HG03060 (cell line): ENCODE measurements at regions not wholly inside any gene's neighbourhood (a gene's known extent, or its start where the extent isn't known, plus 50 kb on each side); places are given as distances from the start of the nearest gene placed in this dataset.

ENCODE experiments used
- ATAC-seq: cut with Tn5 transposase; IDR thresholded peaks from one replicate; pipeline ENCODE4 v1.9.1; 2021; ENCODE audit warnings: low read depth, moderate number of reproducible peaks; ENCODE audit not compliant: unreplicated experiment

DNA sequence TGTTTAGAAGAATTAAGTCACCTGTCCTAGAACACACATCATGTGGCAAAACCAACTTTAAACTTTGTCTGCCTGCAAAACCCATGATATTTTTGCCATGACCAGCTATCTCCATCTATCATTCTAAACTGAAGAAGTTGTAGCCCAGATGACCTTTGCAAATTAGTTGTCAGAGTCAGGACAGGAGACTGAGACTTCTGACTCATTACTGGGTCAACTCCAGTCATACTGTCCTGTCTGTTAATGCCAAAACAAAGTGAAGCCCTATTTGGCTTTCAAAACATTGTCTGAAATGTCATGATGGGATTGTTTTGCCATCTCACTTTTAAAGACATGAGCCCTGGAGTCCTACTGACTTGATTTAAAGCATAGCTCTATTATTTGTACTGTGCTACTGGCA lies 365.7 kb upstream of the CPEB2 start:
- no peak for ATAC-seq

DNA sequence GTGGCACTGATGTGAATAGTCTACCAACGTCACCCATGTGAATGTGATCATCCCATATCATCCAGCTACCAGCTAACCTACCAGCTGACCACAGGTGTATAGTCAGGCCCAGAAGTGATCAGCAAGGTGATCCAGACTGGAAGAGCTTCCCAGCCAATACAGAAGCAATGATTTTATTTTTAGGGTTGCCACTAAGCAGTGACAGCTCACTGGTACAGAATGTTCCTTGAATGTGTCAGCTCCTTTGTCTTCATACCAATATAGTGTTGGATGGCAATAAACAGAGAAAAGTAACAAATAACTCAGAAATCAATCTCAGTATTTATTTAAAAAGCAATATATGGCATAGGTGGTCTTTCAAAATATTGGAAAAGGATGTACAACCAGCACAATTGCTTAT lies 361.8 kb upstream of the CPEB2 start:
- no peak for ATAC-seq

DNA sequence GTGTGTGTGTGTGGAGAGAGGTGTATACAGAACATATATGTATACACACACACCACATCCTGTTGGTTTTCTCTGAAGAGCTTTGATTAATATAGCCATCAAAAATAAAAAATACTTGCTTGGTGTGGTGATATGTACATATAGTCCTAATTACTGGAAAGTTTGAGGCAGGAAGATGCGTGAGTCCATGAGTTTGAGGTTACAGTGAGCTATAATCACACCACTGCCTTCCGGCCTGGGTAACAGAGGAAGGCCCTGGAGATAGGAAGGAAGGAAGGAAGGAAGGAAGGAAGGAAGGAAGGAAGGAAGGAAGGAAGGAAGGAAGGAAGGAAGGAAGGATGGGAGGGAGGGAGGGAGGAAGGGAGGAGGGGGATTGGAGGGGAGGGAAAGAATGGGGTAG lies 360.4 kb upstream of the CPEB2 start:
- ATAC-seq, result no peak

DNA sequence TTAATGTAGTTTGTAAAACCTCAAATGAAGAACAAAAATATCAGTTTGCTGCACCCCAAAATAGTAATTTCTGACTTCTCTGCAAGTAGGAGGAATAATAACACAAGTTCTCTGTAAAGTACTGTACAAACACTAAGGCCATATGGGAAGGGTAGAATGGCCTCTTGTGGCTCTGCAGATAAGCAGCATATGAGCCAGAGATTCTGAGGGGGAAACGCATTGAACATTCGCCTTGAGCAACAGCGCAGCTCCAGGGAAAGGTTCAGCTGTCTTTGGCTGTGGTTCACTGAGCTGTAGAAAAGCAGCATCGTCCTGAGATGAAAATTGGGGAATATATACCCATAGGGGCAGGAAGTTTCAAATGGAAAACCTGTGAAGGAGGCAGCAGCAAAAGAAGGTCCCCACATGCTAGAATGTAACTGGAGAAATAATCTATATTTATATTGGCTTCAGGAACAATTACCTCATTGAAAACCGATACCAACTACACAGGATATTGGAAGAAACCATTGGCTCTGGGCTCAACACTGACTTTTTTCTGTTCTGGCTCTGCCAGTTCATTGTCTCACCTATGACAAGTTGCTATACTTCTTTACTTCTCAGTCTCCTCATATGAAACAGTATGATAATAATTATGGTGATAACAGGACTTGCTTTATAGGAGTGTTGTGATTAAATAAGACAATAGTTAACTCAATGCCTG lies 357.6 kb upstream of the CPEB2 start:
- ATAC-seq, result no peak

DNA sequence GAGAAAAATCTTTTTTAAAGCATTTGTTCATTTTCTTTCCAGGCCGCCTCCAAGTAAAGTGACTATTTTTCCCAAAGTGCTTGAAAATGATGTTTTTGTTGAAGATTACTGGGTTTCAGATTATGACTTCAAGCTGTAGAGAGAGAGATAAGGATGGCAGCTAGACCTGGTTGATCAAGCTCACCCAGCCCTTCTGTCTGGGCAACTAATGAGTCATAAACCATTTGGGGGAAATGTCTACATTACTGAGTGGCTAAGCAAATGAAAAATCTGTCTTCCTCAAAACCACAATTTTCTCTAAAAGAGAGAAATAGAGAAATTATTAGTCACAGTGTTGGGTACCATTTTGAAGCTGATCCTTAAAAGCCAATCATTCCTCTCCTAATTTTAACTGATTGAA lies 355.4 kb upstream of the CPEB2 start:
- ATAC-seq, result no peak

DNA sequence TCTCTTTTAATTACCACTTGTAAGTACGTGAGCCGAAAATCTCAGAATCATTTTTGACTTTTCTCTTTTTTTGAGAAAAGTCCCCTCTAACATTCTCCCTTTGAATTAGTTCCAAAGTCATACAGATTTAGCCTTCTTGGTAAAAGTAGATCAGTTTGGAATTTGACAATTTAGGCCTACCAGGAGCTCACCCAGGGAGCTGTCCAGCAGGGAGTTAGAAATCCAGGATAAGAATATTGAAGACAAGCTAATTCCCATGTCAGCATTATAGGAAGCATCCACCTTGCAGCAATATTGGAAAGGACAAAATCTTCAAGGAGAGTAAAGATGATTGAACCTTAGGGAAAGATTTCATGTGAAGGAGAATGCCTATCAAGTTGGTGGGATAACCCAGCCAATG lies 352.2 kb upstream of the CPEB2 start:
- ATAC-seq, result no peak

DNA sequence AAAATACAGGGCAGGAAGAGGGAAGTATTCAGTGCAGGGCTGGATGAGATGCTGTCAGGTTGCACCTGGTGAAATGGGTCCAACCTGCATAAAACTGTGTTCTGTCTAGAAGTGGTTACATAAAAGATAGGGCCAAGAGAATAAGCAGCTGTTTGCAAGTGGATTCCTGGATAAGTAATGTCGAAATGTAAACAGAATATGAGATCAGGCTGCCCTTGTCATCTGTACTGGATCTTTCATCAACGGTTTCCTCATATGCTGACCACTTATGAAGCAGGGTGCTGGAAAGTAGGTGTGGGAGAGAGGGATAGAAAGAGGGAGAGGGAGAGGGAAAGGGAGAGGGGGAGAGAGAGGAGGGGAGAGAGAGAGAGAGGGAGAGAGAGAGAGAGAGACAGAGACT lies 349.8 kb upstream of the CPEB2 start:
- ATAC-seq, result no peak

DNA sequence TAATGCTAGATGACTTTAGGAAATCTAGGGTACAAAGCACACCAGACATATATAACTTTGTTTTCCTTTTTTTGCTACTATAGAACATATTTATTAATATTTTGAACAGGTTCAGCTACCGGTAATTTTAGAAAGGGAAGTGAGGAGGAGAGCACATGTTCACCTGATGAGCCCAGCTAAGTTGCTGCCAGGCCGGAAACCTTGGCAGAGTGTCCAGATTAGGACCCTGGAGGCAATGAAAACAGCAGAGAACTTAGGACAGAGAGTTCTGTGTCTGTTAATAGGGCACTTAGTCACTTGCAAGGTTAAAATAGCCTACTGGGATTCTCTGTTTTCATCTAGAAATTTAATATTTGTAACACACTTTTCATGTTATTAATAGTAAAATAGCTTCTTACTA lies 348.9 kb upstream of the CPEB2 start:
- no peak for ATAC-seq

DNA sequence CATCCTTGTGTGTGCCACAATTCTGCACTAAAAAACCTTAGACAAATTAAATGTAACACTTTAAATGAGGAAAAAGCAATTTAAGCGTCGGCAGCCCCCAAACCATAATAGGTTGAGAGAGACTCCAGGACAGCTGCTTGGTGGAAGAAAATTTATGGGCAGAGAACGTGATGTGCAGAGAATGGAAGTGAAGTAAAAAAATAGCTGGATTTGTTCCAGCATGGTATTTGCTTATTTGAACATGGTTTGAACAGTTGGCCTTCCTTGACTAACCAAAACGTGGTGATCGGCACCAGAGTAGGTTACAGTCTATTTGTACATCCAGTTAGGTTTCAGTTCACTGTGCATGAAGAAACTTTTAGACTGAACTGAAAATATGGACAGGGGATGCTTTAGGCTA lies 343.0 kb upstream of the CPEB2 start:
- ATAC-seq, result no peak

DNA sequence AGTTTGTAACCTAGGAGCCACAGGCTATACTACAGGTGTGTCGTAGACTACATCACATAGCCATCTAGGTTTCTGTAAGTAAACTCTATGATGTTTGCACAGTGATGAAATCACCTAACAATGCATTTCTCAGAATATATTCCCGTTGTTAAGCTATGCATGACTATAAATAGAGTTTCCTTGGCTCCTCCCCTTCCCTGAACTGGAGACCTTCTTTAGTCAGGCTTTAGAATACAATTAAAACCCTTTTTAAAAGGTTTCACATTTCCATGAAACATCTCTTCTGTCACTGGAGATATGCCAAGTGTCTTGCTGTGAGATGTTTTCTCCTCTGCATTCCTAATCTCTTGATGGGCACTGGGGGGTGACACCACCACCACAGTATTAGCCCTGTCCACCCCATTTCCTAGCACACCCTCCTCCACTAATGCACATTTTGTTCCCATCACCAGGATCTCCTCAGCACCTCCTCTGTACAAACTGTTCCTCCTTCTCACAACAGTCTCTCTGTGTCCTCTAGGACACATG lies 334.6 kb upstream of the CPEB2 start:
- ATAC-seq, result no peak

DNA sequence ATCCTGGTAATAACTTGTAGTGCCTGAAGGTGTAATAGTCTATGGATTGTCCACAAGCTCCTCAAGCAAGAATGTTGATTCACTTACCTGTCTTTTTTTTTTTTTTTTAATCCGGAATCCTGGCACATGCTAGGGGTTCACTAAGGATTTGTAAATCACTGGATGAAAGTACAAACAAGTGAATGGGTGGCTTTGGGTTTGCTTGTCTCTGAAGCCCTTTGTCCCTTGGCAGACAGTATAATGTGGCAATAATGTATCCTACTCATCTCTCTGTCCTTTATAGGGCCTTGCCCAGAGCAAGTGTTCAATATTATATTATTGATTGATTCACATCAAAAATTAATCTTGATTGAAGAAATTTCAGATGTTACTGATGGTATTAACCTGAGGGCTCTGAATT lies 334.0 kb upstream of the CPEB2 start:
- no peak for ATAC-seq

DNA sequence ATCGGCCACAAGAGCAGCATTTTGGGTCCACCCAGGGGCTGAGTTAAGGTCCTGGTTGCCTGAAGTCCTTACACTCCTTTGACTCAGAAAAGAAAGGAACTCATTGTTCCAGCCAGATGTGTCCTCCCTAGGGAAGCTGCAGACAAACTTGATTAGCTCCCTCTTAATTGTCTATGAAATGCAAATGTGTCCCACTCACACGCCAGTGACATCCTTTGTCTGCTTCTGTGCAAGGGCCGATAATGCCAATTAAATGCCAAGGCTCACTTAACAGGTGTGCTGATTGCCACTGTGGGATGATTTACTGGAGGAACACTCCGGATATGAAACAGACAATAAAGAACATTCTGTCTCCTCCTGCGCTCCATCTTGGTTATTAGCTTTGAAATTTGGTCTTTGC lies 332.9 kb upstream of the CPEB2 start:
- no peak for ATAC-seq

DNA sequence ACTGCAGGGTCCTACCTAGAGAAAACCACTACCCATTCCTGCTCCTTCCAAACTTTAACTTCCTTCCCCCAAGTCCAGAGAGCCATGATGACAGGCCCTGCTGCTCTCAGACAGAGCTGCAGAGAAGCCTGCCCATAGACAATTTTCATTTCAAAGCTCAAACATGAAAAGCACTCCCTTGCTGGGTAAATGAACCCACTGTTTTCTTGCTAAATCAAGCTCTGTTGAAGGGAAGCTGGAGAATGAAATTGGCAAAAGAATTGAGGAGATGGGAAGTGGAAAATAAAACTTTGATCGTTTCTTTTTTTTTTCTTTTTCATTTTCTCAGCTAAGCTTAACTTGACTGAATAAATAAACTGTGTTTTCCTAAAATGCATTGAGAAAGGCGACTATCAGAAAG lies 331.1 kb upstream of the CPEB2 start:
- ATAC-seq, result no peak

DNA sequence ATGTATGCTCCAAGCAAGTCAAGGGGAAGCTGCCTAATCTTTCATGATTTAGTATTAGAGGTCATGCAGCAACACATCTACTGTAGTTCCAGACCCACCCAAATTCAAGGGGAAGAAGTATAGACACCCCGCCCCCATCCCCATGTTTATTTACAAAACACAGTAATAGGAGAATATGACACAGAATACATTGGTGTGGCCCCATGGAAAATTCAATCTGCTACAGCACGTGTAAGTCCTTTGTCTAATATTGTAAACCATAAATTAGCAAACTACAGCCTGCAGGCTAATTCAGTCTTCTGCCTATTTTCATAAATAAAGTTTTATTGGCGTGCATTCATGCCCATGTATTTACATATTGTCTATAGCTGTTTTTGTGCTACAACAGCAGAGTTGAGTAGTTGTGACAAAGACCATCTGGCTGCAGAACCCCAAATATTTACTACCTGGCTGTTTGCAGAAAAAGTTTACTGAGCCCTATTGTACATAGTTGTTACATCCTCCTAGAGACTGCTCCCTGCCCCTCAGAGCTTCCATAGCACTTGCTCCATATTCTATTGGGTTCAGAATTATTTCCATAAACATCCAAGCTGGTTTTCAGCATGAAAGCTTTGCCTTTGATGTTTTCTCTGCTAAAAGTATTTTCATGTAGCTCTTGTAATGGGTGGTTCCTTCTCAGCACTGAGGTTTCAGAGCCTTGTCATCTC lies 326.8 kb upstream of the CPEB2 start:
- ATAC-seq, result no peak

DNA sequence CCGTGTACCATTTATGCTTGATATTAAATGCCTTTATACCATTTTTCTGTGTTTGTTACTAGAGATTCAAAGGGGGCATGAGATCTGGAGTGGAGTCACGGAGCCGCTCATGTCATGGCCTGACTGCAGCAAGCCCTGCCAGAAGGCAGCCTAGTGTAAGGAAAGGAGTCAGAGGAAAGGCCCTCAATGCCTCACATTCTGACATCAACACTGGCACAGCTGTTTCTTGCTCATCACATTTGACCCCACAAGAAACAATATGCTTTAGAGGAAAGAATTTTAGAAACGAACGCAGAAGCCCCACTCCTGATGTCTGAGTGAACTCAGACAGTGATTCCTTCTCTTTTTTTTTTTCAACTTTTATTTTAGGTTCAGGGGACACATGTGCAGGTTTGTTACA lies 322.4 kb upstream of the CPEB2 start:
- ATAC-seq, result no peak

DNA sequence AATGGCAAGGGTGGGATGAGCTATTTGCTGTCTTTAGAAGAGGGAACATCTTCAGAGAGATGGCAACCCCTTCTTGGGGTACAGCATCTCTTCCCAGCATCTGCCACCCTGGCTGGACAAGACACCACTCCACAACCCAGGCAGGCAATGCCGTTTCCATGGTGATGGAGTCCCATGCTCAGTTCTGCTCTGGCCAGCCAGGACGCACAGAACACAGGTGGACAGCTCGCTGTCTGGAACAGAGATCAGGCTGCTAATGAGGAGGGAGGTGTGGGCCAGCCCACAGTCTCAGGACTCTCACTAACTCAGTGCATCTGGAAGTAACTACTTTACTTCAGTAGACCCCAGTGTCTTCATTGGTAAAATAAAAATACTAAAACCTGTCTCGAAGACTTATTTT lies 321.0 kb upstream of the CPEB2 start:
- ATAC-seq, result no peak

DNA sequence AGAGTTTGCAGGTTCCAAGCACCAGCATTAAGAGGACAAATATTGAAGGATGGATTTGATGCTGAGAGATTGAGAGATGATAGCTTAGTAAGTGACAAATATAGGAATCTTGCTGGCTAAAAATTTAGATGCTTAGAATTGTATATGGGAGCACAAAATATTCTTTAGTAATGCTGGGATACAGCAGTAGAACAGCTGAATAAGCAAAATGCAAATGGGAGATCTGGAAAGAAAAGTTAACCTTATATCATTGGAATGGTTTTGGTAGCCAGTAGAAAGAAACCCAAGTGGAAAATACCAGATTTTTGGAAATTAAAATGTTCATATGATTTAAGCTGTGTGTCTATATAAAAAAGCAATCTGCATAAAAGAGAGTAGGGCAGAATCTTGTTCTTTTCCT lies 308.6 kb upstream of the CPEB2 start:
- ATAC-seq, result no peak

DNA sequence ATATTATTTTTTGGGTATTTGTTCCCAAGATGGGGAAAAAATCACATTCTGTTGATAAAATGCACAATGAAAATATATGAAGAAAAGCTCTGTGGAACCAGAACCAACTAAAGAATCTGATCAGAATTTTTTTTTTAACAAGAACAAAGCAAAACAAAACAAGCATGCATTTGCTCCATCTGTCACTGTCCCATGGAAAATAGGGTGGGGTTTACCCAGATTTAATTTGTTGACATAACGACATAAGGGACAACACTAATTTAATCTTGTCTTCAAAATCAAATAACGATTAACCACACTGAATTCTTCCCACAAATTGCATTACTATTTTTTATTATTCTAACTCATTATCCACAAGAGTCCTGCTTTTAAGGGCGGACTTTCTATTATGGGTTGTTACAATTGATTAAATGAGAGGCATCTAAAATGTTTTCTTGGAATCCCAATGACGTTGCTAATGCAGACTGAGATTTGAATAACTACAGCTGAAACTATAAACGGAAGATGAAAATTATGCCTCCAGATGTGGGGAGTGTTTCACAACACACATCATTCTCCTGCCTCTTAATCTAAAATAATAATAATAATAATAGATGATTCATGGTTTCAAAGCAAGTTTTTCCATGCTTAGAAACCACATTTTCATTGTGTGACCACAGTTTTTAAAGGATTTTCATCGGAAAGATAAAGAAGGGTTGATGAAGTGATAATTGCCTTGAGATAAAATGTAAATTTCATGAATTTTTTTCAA lies 307.0 kb upstream of the CPEB2 start:
- no peak for ATAC-seq

DNA sequence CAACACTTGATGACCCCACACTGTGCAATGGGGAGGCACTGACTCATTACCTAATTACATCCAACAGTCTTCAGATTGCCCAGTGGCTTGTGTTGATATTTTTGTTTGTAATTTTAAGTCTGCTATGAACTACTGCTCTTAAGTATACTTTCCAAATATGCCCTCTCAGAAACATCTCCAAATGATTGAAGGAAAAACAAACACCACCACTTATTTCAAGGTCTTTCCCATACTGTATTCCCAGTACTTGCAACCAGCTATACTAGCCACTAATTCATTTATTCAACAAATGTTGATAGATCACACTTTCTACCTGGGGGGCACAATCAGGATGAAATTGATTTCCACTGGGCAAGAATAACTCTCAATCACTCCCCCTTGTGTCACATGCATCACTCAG lies 302.2 kb upstream of the CPEB2 start:
- no peak for ATAC-seq

DNA sequence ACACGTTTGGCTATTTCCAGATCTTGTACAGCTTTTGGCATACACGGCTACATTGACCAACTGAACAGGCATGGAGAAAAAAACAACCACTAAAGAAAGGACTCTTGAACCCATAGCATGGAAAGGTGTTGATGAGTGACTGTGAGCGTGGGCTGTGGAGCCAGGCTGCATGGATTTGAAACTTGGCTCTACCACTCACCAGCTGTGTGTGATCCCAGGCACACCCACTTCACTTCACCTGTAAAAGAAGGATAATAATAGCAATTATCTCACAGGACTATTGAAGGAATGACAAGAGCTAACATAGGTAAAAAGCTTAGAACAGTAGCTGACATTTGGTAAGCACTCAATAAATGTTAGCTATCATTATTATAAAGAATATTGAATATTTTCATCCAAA lies 301.7 kb upstream of the CPEB2 start:
- ATAC-seq, result no peak

DNA sequence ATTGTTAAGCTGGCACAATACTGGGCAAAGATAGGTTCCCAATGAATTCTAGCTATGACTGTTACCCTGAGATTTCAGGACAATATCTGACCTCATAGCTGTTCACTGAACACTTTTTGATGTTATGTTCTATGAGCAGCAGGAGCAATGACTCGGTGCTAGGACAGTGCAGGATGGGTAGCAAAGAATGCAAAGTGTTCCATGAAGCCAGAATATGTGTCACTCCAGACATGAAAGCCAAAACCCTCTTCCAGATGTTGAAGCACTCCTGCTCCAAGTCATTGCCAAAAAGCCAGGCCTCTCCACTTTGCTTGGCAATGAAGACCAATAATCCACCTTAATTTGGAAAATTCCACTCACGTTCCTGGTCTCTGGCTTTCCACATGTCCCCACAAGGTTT lies 300.9 kb upstream of the CPEB2 start:
- no peak for ATAC-seq

DNA sequence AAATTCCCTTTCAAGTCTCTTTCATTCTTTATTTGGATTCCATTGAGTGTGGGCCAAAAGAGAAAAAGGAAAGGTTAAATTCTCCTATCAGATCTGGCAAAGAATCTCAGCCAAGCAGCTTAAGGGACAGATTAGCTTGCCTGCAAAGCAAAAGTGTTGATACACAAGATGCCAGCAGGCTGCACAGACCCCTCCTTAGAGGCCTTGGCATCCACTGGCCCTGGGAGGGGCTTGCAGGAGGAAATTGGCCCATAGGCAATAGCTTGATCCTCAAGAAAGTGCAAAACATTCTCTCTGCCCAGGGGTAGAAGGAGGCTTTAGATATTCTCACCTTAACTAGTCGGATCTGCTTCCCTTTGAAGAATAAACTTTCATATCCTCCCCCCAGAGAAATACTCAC lies 300.4 kb upstream of the CPEB2 start:
- no peak for ATAC-seq
